ENCODE measurements at regions not wholly inside any gene's neighbourhood (a gene's known extent, or its start where the extent isn't known, plus 50 kb on each side); places are given as distances from the start of the nearest gene placed in this dataset.

GRCh38 chr13:48772908-48773307, 119.2 kb downstream of the CYSLTR2 start:
- no peak for TF ChIP-seq EZH2phosphoT487 (IDR thresholded peaks at IDR 0.05; ENCODE audit: borderline replicate concordance, low read depth)
- TF ChIP-seq SIN3A (IDR thresholded peaks at IDR 0.05; ENCODE audit: borderline replicate concordance, low read depth, low read length), result no peak
- no peak for TF ChIP-seq RCOR1 (IDR thresholded peaks at IDR 0.05; ENCODE audit: low read length)
- no peak for TF ChIP-seq NFIC (IDR thresholded peaks at IDR 0.05; ENCODE audit: borderline replicate concordance)
- no peak for TF ChIP-seq GABPA (IDR thresholded peaks at IDR 0.05; ENCODE audit: low read depth)
- TF ChIP-seq USF1 (IDR thresholded peaks at IDR 0.05; ENCODE audit: borderline replicate concordance, low read depth), result no peak
- TF ChIP-seq CHD2 (IDR thresholded peaks at IDR 0.05; ENCODE audit: low read length, partially characterized antibody), result no peak
- TF ChIP-seq, protein P1, sequence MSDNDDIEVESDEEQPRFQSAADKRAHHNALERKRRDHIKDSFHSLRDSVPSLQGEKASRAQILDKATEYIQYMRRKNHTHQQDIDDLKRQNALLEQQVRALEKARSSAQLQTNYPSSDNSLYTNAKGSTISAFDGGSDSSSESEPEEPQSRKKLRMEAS (IDR thresholded peaks at IDR 0.05; ENCODE audit: low read depth), result no peak
- TF ChIP-seq SMC3 (IDR thresholded peaks at IDR 0.05; ENCODE audit: low read depth, low read length), result no peak
- TF ChIP-seq, protein P2, sequence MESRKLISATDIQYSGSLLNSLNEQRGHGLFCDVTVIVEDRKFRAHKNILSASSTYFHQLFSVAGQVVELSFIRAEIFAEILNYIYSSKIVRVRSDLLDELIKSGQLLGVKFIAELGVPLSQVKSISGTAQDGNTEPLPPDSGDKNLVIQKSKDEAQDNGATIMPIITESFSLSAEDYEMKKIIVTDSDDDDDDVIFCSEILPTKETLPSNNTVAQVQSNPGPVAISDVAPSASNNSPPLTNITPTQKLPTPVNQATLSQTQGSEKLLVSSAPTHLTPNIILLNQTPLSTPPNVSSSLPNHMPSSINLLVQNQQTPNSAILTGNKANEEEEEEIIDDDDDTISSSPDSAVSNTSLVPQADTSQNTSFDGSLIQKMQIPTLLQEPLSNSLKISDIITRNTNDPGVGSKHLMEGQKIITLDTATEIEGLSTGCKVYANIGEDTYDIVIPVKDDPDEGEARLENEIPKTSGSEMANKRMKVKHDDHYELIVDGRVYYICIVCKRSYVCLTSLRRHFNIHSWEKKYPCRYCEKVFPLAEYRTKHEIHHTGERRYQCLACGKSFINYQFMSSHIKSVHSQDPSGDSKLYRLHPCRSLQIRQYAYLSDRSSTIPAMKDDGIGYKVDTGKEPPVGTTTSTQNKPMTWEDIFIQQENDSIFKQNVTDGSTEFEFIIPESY (IDR thresholded peaks at IDR 0.05; ENCODE audit: borderline replicate concordance, low read depth), result no peak
- TF ChIP-seq JUND (IDR thresholded peaks at IDR 0.05), result no peak
- TF ChIP-seq FOSL2 (IDR thresholded peaks at IDR 0.05; ENCODE audit: borderline replicate concordance, low read depth), result no peak
- TF ChIP-seq MEF2A (IDR thresholded peaks at IDR 0.05; ENCODE audit: borderline replicate concordance, low read depth), result no peak
- TF ChIP-seq TAF1 (IDR thresholded peaks at IDR 0.05; ENCODE audit: borderline replicate concordance, low read depth, low read length), result no peak
- TF ChIP-seq, protein P3, sequence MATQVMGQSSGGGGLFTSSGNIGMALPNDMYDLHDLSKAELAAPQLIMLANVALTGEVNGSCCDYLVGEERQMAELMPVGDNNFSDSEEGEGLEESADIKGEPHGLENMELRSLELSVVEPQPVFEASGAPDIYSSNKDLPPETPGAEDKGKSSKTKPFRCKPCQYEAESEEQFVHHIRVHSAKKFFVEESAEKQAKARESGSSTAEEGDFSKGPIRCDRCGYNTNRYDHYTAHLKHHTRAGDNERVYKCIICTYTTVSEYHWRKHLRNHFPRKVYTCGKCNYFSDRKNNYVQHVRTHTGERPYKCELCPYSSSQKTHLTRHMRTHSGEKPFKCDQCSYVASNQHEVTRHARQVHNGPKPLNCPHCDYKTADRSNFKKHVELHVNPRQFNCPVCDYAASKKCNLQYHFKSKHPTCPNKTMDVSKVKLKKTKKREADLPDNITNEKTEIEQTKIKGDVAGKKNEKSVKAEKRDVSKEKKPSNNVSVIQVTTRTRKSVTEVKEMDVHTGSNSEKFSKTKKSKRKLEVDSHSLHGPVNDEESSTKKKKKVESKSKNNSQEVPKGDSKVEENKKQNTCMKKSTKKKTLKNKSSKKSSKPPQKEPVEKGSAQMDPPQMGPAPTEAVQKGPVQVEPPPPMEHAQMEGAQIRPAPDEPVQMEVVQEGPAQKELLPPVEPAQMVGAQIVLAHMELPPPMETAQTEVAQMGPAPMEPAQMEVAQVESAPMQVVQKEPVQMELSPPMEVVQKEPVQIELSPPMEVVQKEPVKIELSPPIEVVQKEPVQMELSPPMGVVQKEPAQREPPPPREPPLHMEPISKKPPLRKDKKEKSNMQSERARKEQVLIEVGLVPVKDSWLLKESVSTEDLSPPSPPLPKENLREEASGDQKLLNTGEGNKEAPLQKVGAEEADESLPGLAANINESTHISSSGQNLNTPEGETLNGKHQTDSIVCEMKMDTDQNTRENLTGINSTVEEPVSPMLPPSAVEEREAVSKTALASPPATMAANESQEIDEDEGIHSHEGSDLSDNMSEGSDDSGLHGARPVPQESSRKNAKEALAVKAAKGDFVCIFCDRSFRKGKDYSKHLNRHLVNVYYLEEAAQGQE (IDR thresholded peaks at IDR 0.05; ENCODE audit: low read depth, low read length), result no peak
- TF ChIP-seq RAD21 (IDR thresholded peaks at IDR 0.05; ENCODE audit: low read length), result no peak
- no peak for TF ChIP-seq IRF3 (IDR thresholded peaks at IDR 0.05; ENCODE audit: low read depth, low read length)
- no peak for TF ChIP-seq ELF1 (IDR thresholded peaks at IDR 0.05)
- TF ChIP-seq FOXM1 (IDR thresholded peaks at IDR 0.05; ENCODE audit: low read depth), result no peak
- no peak for TF ChIP-seq MXI1 (IDR thresholded peaks at IDR 0.05; ENCODE audit: low read depth, low read length)
- CTCF ChIA-PET, result interaction anchor here (1.4 to 6.2 kb wide), 2 partner anchors 176 to 646 kb away, joined by 5 to 102 read pairs; no protein-coding TSS in a partner anchor
- no peaks in the 10 kb centered on the region for H3K79me2 ChIP-seq (ENCODE audit: insufficient read depth)
- H3F3A ChIP-seq (replicated peaks; ENCODE audit: insufficient read depth), result peaks cover 22% of the 10 kb centered on the region
- H4K20me1 ChIP-seq (ENCODE audit: insufficient read depth), result no peaks in the 10 kb centered on the region
- H3K9ac ChIP-seq, result no peak overlapping the region
- WGBS (ENCODE audit: low lambda C conversion rate), result 74% methylated on average over 1 of the region's 1 CpG
- no peak overlapping the region for H3K27ac ChIP-seq (ENCODE audit: low read depth in 2 of 2, low read length in 1 of 2)
- H3K4me3 ChIP-seq (ENCODE audit: low read depth in 2 of 2, low read length in 1 of 2), result no peak overlapping the region
- H3K9me3 ChIP-seq, result no peaks in the 10 kb centered on the region
- no peaks in the 10 kb centered on the region for H3K27me3 ChIP-seq (ENCODE audit: insufficient read depth)
- no peaks in the 10 kb centered on the region for H3K9me2 ChIP-seq
- H3K36me3 ChIP-seq (replicated peaks in 1 of 2; ENCODE audit: control insufficient read depth in 1 of 2, insufficient read depth in 2 of 2, low read length in 1 of 2), result no peaks in the 10 kb centered on the region
- no peak overlapping the region for H3K4me2 ChIP-seq
- peaks cover 7 to 14% of the 10 kb centered on the region in 2 experiments for H3K4me1 ChIP-seq (ENCODE audit: control insufficient read depth in 1 of 2, insufficient read depth in 2 of 2, low read depth in 1 of 2, low read length in 1 of 2)
- no peak for DNase-seq
- H2AFZ ChIP-seq (ENCODE audit: low read depth), result no peak overlapping the region
- POLR2A ChIA-PET, result no interaction called here
